ENCODE measurements at regions not wholly inside any gene's neighbourhood (a gene's known extent, or its start where the extent isn't known, plus 50 kb on each side); places are given as distances from the start of the nearest gene placed in this dataset.

GRCh38 chr22:25368271-25368670, 148.8 kb downstream of the CRYBB2 start:
- no peak for DNase-seq

DNA sequence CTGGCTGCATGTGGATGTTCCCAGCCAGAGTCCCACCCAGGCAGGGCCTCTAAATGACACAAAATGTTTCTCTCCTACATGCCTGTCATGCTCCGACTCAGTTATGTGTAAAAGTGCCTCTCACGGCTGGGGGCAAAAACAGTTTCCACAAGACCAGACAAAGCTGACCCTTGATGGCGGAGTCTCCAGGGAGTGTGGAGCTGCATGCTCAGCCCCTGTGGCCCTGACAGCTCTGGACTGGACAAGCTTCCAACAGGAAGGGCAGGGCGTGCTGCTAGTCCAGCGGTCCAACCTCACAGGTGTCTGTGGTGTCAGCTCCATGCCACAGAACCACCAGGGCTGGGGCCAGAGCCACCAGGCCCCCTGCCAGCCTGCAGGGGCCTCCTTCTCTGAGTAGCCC, 149.6 kb downstream of the CRYBB2 start:
- no peak for DNase-seq

GRCh38 chr22:25370322-25370721, 150.9 kb downstream of the CRYBB2 start:
- DNase-seq = no peak

DNA sequence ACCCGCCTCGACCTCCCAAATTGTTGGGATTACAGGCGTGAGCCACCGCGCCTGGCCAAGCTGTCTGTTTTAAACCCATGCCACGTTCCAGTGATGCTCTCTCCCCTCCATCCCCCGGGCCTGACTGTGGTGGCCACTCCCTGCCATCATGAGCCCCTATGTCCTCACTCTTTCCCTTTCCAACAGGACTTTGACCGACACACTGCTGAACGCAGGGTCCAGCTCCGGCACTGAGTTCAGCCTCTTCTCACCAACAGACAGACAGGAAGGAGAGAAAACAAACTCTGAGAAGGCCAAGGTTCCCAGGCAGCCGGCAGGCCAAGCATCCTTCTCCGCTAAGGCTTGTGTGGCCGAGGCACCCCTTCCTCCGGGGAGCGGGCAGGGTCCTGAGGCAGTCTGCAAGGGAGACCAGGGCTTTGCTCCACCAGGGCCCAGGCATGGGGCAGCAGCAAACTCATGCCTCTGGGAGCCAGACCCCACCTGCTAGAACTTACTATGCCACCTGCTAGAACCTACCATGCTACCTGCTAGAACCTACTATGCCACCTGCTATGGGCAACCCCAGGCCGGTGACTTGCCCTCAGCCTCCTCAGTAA, 152.7 kb downstream of the CRYBB2 start:
- DNase-seq = no peak

- no peak for DNase-seq
Observed at GRCh38 chr22:25373961-25374360, 154.5 kb downstream of the CRYBB2 start.

GRCh38 chr22:25374869-25375268, 155.4 kb downstream of the CRYBB2 start:
- DNase-seq = no peak

- DNase-seq = no peak
Observed at GRCh38 chr22:25375683-25376082, 156.2 kb downstream of the CRYBB2 start.

DNA sequence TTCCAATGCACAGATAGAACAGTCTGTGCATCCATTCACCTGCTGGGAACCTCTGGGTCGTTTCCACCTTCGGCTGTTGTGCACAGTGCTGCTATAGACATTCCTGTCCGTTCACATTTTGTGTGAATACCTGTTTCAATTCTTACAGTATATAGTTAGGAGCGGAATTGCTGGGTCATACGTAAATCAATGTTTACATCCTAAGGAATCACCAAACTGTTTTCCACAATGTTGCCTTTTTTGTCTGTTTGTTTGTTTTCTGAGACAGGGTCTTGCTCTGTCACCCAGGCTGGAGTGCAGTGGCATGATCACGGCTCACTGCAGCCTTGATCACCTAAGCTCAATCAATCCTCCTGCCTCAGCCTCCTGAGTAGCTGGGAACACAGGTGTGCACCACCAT, 158.3 kb downstream of the CRYBB2 start:
- no peak for DNase-seq

DNA sequence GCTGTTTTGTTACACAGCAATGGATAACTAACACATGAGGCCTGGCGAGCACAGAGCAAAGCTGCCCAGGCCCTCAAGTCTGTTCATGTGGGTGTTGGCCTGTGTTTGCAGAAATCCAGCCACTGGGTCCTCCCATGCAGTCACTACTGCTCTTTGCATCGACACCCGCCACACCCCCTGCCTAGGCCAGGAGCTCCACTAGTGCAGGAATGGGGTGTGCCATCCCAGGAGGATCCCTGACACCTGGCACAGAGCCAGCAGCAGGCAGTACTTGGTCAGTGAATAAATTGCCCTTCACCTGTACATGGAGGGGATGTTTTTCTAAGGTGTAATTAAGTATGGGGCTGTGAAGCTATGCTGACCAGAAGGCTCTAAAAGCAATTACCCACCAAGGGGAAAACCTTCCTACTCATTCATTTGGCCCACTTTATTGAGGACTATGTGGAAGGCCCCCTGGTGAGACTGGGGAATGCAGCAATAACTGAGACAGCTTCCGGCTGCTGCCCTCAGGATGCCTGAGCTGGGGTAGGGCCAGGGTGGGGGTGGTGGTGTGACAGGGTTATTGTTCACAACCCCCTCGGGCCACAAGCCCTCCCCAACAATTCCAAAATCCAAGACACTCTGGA, 160.8 kb downstream of the CRYBB2 start:
- no peak for DNase-seq

GRCh38 chr22:25382762-25383161, 163.3 kb downstream of the CRYBB2 start:
- DNase-seq = no peak

GRCh38 chr22:25383278-25383820, 163.9 kb downstream of the CRYBB2 start:
- no peak for DNase-seq

DNA sequence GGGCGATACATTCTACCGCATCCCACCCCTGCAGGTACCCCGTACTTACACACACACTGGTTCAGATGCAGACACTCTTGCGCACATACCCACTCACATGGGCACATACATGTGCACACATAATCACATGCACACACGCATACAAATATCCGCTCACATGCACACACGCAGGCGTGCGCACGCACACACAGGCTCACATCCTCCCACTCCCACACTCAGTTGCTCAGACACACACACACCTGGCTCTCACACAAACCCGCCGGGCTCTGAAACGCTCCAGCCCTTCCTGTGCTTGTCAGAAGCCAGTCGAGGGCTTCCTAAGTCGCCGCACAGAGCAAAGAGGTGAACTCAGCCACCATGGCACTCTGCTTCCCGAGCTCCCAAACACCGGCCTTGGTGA, 164.5 kb downstream of the CRYBB2 start:
- DNase-seq = no peak

DNA sequence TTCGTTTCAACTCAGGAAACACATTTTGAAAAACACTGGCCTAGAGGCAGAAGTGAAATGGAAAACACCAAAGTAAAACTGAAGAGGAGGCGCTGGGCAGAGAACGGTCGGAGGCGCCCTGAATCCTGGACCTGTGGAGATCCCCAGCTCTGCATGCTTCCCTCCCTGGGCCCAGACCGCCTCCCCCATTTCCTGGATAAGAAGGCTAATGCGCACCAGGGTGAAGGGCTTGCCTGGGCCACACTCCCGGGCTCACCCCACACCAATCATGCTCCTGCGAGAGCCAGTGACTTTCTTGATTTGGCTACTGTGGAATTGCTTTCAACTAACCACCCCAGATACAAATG, 167.1 kb downstream of the CRYBB2 start:
- DNase-seq = no peak

GRCh38 chr22:25388415-25388814, 169.0 kb downstream of the CRYBB2 start:
- no peak for DNase-seq

DNA sequence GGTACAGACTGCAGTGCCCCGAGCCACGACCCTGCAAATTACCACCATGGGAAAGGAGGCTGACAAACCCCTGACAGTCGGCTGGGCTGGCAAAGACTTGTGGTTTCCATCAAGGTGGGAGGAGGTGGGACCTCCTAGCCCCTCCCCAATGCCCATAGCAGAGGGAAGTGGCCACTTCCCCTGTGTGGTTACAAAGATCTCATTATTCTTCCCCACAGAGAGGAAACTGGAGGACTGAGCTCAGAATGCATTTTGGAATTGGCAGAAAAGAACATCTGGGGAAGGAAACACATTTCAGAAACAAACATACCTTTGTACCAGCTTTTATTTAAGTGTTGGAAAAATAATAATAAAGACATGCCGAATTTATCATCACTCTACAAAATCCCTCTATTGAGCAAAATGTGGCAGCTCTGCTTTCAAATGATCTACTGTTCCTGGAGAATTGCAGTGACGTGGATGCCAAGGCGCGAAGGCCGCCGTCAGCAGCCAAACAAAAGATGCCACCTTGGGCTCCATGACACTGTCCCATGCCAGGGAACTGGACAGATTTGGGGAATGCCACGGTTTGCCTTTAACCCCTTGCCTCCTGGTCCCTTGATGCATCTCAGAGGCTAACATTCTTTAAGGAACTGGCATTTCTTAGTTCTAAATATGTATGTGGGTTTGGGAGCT, 169.6 kb downstream of the CRYBB2 start:
- no peak for DNase-seq

GRCh38 chr22:25389541-25389919, 170.1 kb downstream of the CRYBB2 start:
- DNase-seq = no peak

GRCh38 chr22:25390297-25391240, 171.1 kb downstream of the CRYBB2 start:
- DNase-seq = no peak

DNA sequence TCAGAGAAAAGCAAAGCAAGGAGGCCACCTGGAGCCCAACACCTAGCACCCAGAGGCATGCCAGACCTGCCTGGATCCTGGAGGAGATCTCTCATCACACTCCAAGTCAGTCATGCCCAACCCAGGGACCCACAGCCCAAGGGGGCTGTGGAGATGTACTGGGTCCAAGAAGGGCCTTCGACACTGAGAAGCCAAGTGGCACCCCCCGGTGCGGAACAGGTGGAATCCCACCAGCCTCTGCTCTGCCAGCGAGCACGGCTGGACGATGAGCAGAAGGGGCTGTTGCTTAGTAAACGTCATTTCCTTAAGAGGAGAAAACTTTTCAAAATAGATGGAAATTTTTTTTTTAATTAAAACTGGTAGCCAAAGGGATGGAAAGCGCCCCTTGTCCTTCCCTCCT, 171.9 kb upstream of the GRK3 start:
- DNase-seq = no peak

GRCh38 chr22:25393121-25393805, 171.2 kb upstream of the GRK3 start:
- no peak for DNase-seq

DNA sequence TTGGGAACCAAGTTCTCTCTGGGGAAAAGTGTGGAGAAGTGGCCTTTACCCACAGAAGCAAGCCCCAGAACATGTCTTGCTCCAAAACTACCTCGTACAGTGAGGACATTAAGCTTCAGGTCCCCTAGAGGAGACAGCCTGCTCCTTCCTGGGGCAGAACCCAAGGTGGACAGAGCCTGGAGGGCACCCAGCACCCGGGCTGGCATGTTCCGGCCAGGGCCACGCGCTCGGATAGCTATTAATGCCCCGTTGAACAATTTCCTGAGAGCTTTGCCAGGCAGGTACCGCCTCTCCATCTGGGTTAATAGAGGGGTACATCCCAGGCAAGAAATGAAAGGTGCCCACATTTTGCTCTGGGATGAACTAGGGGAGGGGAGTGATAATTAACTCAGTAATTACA, 169.0 kb upstream of the GRK3 start:
- no peak for DNase-seq

GRCh38 chr22:25395915-25396314, 168.6 kb upstream of the GRK3 start:
- DNase-seq = no peak

GRCh38 chr22:25396615-25397200, 167.8 kb upstream of the GRK3 start:
- no peak for DNase-seq

Data from CD4-positive, alpha-beta T cell treated with Interleukin-17A for 4 hours (primary cell).